Testis (tissue), 2 donors: ENCODE measurements at regions not wholly inside any gene's neighbourhood (a gene's known extent, or its start where the extent isn't known, plus 50 kb on each side); places are given as distances from the start of the nearest gene placed in this dataset.

Experiments used
- DNase-seq: peaks from one replicate; pipeline ENCODE4 v3.0.0-alpha.2; 2019
- H3K27ac ChIP-seq, 2 donors: fragments of 200-600 bp; sonication (generic); one replicate each; pipeline ENCODE4 v1.5.1; 2019
- H3K27me3 ChIP-seq: fragments of 200-600 bp; sonication (generic); one replicate; pipeline ENCODE4 v1.5.1; 2019
- H3K36me3 ChIP-seq: fragments of 200-600 bp; sonication (generic); one replicate; pipeline ENCODE4 v1.5.1; 2017; ENCODE audit warnings: low read depth; ENCODE audit errors: missing control alignments
- H3K4me1 ChIP-seq: fragments of 200-600 bp; sonication (generic); one replicate; pipeline ENCODE4 v1.5.1; 2019
- H3K4me3 ChIP-seq, 2 donors: fragments of 200-600 bp; sonication (generic); one replicate each; pipeline ENCODE4 v1.5.1; 2017 to 2019
- H3K9me3 ChIP-seq: fragments of 200-600 bp; sonication (generic); one replicate; pipeline ENCODE4 v1.5.1; 2017
- POLR2A ChIP-seq: fragments of 450-650 bp; IDR thresholded peaks from one replicate; pipeline ENCODE4 v1.6.1; 2017; ENCODE audit warnings: antibody characterized with exemption, mild to moderate bottlenecking, moderate library complexity
- WGBS, 2 donors: methylation state at CpG; one replicate each; pipeline ENCODE4 v1.1.5; 2018; 5-methylcytosine and 5-hydroxymethylcytosine counted together
- intact Hi-C: fragments of 100-400 bp; cut with DNase I; formaldehyde crosslinking; loops from one replicate; pipeline ENCODE4 v1.15.1; 2023; ENCODE audit warnings: low total_unique reads
- TF ChIP-seq, protein P1 (sequence below), 3 experiments: fragments of 450-650 bp in 2 of 3; fragments of 200-600 bp in 1 of 3; sonication (generic) in 1 of 3; IDR thresholded peaks; one replicate each; pipeline ENCODE4 v1.5.1; 2016 to 2019; ENCODE audit warnings: antibody characterized with exemption in 3 of 3, mild to moderate bottlenecking in 2 of 3, moderate library complexity in 1 of 3

GRCh38 chr2:219699440-219699821, 72.0 kb downstream of the SLC4A3 start:
- peaks cover 19% of the 10 kb centered on the region for H3K4me1 ChIP-seq
- no peak overlapping the region for H3K4me3 ChIP-seq
- WGBS, 2 donors: 86 to 87% methylated on average over 8 of the region's 8 CpGs
- H3K27ac ChIP-seq: no peak overlapping the region
- no peaks in the 10 kb centered on the region for H3K9me3 ChIP-seq
- TF ChIP-seq POLR2A: no peak
- TF ChIP-seq, protein P1, sequence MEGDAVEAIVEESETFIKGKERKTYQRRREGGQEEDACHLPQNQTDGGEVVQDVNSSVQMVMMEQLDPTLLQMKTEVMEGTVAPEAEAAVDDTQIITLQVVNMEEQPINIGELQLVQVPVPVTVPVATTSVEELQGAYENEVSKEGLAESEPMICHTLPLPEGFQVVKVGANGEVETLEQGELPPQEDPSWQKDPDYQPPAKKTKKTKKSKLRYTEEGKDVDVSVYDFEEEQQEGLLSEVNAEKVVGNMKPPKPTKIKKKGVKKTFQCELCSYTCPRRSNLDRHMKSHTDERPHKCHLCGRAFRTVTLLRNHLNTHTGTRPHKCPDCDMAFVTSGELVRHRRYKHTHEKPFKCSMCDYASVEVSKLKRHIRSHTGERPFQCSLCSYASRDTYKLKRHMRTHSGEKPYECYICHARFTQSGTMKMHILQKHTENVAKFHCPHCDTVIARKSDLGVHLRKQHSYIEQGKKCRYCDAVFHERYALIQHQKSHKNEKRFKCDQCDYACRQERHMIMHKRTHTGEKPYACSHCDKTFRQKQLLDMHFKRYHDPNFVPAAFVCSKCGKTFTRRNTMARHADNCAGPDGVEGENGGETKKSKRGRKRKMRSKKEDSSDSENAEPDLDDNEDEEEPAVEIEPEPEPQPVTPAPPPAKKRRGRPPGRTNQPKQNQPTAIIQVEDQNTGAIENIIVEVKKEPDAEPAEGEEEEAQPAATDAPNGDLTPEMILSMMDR (IDR thresholded peaks at IDR 0.05): no peak
- no peaks in the 10 kb centered on the region for H3K27me3 ChIP-seq
- no peaks in the 10 kb centered on the region for H3K36me3 ChIP-seq
- DNase-seq: no peak
- intact Hi-C loops: no loop called here

DNA sequence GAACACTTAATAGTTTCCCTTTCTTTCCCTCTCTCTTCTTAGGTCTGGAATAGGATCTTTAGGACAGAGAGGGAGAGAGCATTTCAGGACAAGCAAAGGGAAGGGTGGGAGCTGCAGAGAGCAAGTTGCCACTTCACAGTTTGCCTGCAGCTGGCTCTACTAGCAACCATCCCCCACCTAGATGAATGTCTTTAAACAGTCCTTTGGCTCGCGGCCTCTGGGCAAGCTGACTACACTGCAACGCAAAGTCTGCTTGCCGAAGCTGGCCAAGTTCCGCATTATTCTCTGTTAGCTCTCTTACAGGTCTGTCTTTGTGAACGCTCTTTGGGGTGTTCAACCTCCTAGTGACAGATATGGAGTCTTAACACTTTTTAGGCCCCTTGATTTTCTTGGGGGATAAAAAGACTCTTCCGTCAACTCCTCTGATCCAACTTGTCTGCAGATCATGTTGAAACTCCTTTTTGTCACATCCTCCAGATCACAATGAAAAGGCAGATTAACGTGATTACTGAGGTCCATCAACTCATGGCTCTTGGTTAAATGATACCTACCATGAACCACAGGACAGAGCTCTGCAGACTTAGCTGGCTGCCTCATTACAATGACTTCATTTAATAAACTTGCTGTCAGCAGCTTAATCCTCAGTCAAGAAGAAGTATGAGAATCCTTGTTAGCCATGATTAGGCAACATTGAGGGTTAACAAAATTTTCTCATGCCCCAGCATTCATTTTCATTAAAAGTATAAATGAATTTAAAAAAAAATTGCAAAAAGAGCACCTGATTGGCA, 74.6 kb downstream of the SLC4A3 start:
- Histone ChIP-seq H3K27me3 (no peaks in the 10 kb centered on the region), H3K27ac (no peak overlapping the region), H3K36me3 (no peaks in the 10 kb centered on the region), H3K9me3 (no peaks in the 10 kb centered on the region), H3K4me1 (peaks cover 19% of the 10 kb centered on the region), H3K4me3 (no peak overlapping the region)
- peak; percentile 47 for DNase-seq
- 43 to 66% methylated on average over 8 of the region's 8 CpGs for WGBS, 2 donors
- intact Hi-C loops: no loop called here
- TF ChIP-seq, protein P1 (IDR thresholded peaks at IDR 0.05): no peak
- no peak for TF ChIP-seq POLR2A

- TF ChIP-seq, protein P1 (IDR thresholded peaks at IDR 0.05): no peak
- no peak for TF ChIP-seq POLR2A
- Histone ChIP-seq H3K27ac (no peak overlapping the region), H3K4me3 (no peak overlapping the region), H3K27me3 (no peaks in the 10 kb centered on the region), H3K9me3 (no peaks in the 10 kb centered on the region), H3K4me1 (peaks cover 19% of the 10 kb centered on the region), H3K36me3 (no peaks in the 10 kb centered on the region)
- no peak for DNase-seq
- intact Hi-C loops: no loop called here
- WGBS, 2 donors: 52 to 77% methylated on average over 3 to 7 of the region's 7 CpGs
These were observed 75.5 kb downstream of the SLC4A3 start for GRCh38 chr2:219702796-219703545.

GRCh38 chr2:219704878-219705277, 77.4 kb downstream of the SLC4A3 start:
- Histone ChIP-seq H3K27ac (no peak overlapping the region), H3K27me3 (no peaks in the 10 kb centered on the region), H3K36me3 (no peaks in the 10 kb centered on the region), H3K4me1 (peaks cover 19% of the 10 kb centered on the region), H3K4me3 (no peak overlapping the region), H3K9me3 (no peaks in the 10 kb centered on the region)
- intact Hi-C loops: no loop called here
- 85 to 100% methylated on average over 2 of the region's 2 CpGs for WGBS, 2 donors
- TF ChIP-seq, protein P1 (IDR thresholded peaks at IDR 0.05): no peak
- TF ChIP-seq POLR2A: no peak
- DNase-seq: no peak
